Neural progenitor cell (in vitro differentiated cells): ENCODE measurements at regions not wholly inside any gene's neighbourhood (a gene's known extent, or its start where the extent isn't known, plus 50 kb on each side); places are given as distances from the start of the nearest gene placed in this dataset.

Experiments
- EZH2phosphoT487 ChIP-seq: fragments of 200-600 bp; sonication (generic); IDR thresholded peaks from 2 replicates; pipeline ENCODE4 v1.6.1; 2017; ENCODE audit warnings: antibody characterized with exemption
- TF ChIP-seq, protein P1 (sequence below): fragments of 200-600 bp; sonication (generic); IDR thresholded peaks from 2 replicates; pipeline ENCODE4 v1.5.1; 2017; ENCODE audit warnings: antibody characterized with exemption, mild to moderate bottlenecking

DNA sequence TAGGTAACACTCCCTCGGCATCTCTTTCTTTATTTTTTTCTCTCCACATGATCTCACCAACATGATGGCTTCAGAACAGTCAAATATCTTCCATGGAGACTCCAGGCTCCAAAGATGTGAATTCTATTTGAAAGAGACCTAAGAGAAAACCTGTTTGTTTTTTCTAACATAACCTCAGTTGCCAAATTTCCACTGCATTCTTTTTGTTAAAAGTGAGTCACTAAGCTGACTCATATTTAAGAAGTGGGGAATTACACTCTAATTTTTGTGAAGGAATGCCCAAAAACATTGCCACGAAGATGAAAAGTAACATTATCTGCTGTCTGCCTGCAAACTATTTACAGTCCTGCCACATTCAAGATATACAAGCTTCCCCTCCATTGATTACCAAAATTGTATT, 1337.6 kb downstream of the LRFN5 start:
- TF ChIP-seq, protein P1, sequence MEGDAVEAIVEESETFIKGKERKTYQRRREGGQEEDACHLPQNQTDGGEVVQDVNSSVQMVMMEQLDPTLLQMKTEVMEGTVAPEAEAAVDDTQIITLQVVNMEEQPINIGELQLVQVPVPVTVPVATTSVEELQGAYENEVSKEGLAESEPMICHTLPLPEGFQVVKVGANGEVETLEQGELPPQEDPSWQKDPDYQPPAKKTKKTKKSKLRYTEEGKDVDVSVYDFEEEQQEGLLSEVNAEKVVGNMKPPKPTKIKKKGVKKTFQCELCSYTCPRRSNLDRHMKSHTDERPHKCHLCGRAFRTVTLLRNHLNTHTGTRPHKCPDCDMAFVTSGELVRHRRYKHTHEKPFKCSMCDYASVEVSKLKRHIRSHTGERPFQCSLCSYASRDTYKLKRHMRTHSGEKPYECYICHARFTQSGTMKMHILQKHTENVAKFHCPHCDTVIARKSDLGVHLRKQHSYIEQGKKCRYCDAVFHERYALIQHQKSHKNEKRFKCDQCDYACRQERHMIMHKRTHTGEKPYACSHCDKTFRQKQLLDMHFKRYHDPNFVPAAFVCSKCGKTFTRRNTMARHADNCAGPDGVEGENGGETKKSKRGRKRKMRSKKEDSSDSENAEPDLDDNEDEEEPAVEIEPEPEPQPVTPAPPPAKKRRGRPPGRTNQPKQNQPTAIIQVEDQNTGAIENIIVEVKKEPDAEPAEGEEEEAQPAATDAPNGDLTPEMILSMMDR, result no peak
- no peak for TF ChIP-seq EZH2phosphoT487
